ENCODE measurements at regions not wholly inside any gene's neighbourhood (a gene's known extent, or its start where the extent isn't known, plus 50 kb on each side); places are given as distances from the start of the nearest gene placed in this dataset.

DNA sequence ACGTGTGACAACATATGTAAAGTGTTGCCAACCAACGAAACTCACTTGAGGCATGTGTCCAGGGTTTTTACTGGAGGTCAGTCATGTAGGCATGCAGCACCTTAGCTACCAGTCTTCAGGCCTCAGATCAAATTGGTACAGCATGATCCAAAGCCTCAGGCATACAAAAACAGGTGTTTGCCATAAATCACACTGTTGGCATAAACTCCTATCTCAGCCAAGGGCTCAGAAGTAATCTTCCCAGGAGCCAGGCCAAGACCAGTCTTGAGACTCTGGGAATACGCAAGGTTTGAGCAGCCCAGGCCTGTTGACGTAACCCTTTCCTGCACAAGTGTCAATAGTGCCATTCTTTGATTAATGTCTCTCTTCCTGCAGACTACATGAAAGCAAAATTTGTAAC is 163.5 kb downstream of the PRL start:
- TF ChIP-seq, protein P1, sequence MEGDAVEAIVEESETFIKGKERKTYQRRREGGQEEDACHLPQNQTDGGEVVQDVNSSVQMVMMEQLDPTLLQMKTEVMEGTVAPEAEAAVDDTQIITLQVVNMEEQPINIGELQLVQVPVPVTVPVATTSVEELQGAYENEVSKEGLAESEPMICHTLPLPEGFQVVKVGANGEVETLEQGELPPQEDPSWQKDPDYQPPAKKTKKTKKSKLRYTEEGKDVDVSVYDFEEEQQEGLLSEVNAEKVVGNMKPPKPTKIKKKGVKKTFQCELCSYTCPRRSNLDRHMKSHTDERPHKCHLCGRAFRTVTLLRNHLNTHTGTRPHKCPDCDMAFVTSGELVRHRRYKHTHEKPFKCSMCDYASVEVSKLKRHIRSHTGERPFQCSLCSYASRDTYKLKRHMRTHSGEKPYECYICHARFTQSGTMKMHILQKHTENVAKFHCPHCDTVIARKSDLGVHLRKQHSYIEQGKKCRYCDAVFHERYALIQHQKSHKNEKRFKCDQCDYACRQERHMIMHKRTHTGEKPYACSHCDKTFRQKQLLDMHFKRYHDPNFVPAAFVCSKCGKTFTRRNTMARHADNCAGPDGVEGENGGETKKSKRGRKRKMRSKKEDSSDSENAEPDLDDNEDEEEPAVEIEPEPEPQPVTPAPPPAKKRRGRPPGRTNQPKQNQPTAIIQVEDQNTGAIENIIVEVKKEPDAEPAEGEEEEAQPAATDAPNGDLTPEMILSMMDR (IDR thresholded peaks at IDR 0.05; ENCODE audit: low read length), result no peak
- TF ChIP-seq EZH2 (IDR thresholded peaks at IDR 0.05; ENCODE audit: borderline replicate concordance, low read length), result no peak

All from OCI-LY1 (cell line).